Ectodermal cell (in vitro differentiated cells): ENCODE measurements at regions not wholly inside any gene's neighbourhood (a gene's known extent, or its start where the extent isn't known, plus 50 kb on each side); places are given as distances from the start of the nearest gene placed in this dataset.
"Not testable (repeated sequence)": the region's sequence is repeated elsewhere in the genome, so short reads cannot be mapped to it uniquely, and the experiment has no call there.

ENCODE experiments used
- H3K27ac ChIP-seq: 2 replicates; pipeline ENCODE4 v1.7.0; 2013; ENCODE audit warnings: mild to moderate bottlenecking, low read depth, low read length; ENCODE audit not compliant: insufficient read depth, poor library complexity, severe bottlenecking
- H3K27me3 ChIP-seq: 2 replicates; pipeline ENCODE4 v1.7.0; 2013; ENCODE audit warnings: mild to moderate bottlenecking, low read length; ENCODE audit not compliant: insufficient read depth, control insufficient read depth, poor library complexity, severe bottlenecking
- H3K36me3 ChIP-seq: one replicate; pipeline ENCODE4 v1.7.0; 2013; ENCODE audit warnings: low read length; ENCODE audit not compliant: control insufficient read depth, insufficient read depth
- H3K4me1 ChIP-seq: one replicate; pipeline ENCODE4 v1.7.0; 2013; ENCODE audit warnings: low read length; ENCODE audit not compliant: control insufficient read depth, insufficient read depth
- H3K4me3 ChIP-seq: 2 replicates; pipeline ENCODE4 v1.7.0; 2013; ENCODE audit warnings: low read depth, low read length, control low read depth; ENCODE audit not compliant: insufficient read depth
- H3K9me3 ChIP-seq: 2 replicates; pipeline ENCODE4 v1.7.0; 2013; ENCODE audit warnings: mild to moderate bottlenecking, low read length, moderate library complexity; ENCODE audit not compliant: control insufficient read depth
- WGBS, 2 experiments: methylation state at CpG; one replicate each; pipeline ENCODE4 v1.1.7; 2013; ENCODE audit warnings: missing lambda C conversion rate in 2 of 2; 5-methylcytosine and 5-hydroxymethylcytosine counted together

DNA sequence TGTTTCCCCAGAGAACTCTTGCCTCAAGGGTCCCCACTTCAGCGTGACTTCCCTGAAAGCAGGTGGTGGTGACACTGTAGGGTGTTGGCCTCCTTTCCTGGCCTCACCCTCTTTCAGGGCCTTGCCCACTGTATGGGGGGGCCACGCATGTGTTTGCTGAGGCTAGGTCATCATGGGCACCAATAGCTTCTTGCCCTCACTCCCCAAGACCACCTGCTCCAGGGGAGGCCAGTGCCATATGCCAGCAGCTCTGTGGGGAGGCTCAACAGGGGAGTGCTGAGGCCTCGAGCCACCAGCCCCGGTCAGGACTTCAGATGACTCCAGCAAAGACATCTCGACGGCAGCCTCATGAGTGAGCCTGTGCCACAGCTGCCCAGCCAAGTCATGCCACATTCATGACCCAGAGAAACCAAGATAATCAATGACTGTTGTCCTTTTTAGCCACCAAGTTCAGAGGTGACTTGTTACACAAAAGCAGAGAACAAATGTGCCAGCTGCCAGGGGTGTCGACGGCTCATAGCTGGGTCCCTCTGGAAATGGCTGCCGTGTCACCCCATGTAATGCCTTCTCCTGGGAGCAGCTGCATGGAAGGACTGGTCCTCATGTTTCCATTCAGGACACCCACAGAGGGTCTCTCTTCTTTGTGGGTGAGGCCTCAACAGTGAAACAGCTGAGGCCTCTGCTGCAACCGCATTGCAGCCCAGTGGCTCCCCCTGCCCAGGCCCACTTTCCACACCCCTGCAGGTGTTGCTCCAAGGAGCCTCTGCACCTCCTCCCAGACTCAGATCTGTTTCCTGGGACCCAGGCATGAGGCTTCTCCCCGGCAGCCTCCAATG is 162.2 kb downstream of the LAT start:
- not testable (repeated sequence) for H3K4me1 ChIP-seq, H3K27me3 ChIP-seq, H3K4me3 ChIP-seq, H3K9me3 ChIP-seq, H3K27ac ChIP-seq, H3K36me3 ChIP-seq
- WGBS, 2 experiments: 94 to 96% methylated on average over 11 of the region's 11 CpGs

GRCh38 chr16:29146266-29146665 is 161.4 kb downstream of the LAT start:
- whole genome bisulfite sequencing, 2 experiments: 94 to 95% methylated on average over 15 of the region's 15 CpGs

DNA sequence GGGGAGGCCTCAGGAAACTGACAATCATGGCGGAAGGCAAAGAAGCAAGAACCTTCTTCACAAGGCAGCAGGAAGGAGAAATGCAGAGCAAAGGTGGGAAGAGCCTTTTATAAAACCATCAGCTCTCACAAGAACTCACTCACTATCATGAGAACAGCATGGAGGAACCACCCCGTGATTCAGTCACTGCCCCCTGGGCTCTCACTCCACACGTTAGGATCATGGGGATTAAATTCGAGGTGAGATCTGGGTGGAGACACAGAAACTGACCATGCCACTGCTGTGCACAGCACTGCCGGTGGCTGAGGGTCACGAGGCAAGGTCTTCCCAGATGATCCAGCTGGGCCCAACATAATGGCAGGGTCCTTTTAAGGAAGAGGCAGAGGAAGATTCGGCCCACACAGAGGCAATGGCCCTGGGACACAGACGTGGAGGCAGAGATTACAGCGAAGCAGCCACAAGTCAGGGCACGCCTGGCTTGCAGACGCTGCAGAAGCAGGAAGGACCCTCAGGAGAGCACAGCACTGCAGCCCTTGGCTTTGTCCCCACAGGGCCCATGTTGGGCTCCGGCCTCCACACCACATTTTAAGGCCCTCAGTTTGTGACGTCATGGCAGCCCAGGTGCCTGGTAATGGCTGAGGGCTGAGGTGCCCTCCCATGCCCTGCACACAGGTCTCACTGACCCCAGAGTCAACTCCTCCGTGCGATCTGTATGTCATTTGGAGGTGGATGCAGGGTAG is 160.8 kb downstream of the LAT start:
- not testable (repeated sequence) for H3K9me3 ChIP-seq, H3K4me3 ChIP-seq, H3K36me3 ChIP-seq, H3K27ac ChIP-seq, H3K27me3 ChIP-seq, H3K4me1 ChIP-seq
- WGBS, 2 experiments: 90% methylated on average over 15 of the region's 15 CpGs

More at GRCh38 chr16:29146266-29146665, 161.4 kb downstream of the LAT start:
- H3K4me3 ChIP-seq: no peak overlapping the region
- H3K36me3 ChIP-seq: no peaks in the 10 kb centered on the region
- no peaks in the 10 kb centered on the region for H3K9me3 ChIP-seq
- no peaks in the 10 kb centered on the region for H3K4me1 ChIP-seq
- H3K27ac ChIP-seq: no peak overlapping the region
- H3K27me3 ChIP-seq: no peaks in the 10 kb centered on the region

DNA sequence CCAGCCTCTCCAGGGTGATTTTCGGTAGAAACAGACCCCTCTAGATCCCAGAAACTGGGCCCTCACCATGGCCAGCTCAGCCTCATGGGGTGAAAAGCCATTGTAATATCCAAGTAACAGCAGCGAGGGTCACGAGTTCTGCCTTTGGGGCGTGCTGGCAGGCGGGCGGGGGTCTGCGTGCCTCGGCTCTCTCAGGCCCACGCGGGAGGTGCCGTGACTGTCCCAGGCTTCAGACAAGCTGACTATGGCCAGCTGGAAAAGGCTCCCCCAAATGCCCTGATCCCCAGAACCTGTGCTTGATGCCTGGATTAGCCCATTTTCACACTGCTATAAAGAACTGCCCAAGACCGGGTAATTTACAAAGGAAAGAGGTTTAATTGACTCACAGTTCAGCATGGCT is 160.2 kb downstream of the LAT start:
- H3K4me3 ChIP-seq, H3K27me3 ChIP-seq, H3K9me3 ChIP-seq, H3K27ac ChIP-seq, H3K36me3 ChIP-seq, H3K4me1 ChIP-seq: not testable (repeated sequence)
- 91 to 96% methylated on average over 11 to 12 of the region's 12 CpGs for WGBS, 2 experiments

- not testable (repeated sequence) for H3K27me3 ChIP-seq, H3K36me3 ChIP-seq, H3K9me3 ChIP-seq, H3K27ac ChIP-seq, H3K4me1 ChIP-seq, H3K4me3 ChIP-seq
- 88 to 91% methylated on average over 15 of the region's 15 CpGs for WGBS, 2 experiments
Observed at GRCh38 chr16:29144669-29145062, 159.8 kb downstream of the LAT start.

DNA sequence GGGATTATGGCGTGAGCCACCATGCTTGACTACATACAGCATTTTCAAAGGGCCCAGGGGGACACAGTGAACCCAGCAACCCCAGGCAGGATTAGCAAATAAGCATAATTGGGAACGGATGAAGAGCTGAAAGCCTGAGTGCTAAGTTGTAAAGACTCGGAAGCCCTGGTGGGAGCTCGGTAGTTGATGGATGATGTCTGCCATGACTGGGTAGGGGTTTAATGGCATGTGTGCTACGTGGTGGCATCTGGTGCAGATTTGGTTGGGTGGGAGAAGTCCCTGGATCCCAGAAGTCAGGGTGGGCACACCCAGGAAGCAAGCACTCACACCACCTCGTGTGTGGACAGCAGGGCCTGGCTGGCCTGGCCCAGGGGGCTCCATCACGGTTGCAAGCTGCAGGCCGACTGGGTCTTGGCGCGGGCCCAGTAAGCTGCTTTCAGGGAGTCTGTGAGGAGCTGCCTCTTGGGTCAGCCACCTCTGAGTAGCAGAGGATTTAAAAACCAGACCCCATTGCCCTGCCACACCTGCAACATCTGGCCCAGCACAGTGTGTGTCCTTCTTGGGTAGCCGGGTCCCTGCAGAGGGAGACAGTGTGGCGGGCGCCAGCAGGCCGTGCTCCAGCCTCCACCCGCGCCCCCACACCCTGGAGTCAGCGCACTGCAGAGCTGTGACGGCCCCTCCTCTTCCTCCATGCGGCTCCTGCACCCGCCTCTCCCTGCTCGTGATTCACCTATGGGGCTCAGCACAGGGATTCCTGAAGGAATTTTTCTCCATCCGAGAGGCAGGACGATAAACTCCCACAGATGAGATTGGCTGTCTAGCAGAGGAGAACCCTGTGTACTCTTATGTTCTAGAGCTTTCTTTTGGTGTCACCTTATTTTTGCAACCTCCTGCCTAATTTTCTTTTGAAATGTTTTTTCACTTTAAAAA is 159.2 kb downstream of the LAT start:
- H3K4me3 ChIP-seq, H3K9me3 ChIP-seq, H3K36me3 ChIP-seq, H3K4me1 ChIP-seq, H3K27ac ChIP-seq, H3K27me3 ChIP-seq: not testable (repeated sequence)
- 88 to 89% methylated on average over 19 to 20 of the region's 23 CpGs for WGBS, 2 experiments

DNA sequence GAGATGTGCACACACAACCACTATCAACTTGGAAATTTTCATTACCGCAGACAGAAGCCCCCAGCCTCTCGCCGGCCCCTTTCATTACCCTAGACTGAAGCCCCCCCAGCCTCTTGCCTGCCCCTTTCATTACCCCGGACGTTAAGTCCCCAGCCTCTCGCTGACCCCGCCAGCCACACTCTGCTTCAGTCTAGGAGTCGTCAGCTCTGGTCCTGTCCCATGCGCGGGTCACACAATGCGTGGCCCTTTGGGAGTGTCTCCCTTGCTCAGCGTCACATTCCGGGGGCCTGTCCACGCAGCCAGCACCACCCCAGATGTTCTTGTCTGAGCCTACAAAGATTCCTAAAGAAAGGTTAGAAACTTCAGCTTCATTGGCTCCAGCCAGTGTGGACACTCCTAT is 157.7 kb downstream of the LAT start:
- H3K4me3 ChIP-seq, H3K36me3 ChIP-seq, H3K4me1 ChIP-seq, H3K27ac ChIP-seq, H3K9me3 ChIP-seq, H3K27me3 ChIP-seq: not testable (repeated sequence)
- 89 to 91% methylated on average over 14 of the region's 14 CpGs for WGBS, 2 experiments

GRCh38 chr16:29141586-29142324 is 156.9 kb downstream of the LAT start:
- WGBS, 2 experiments: 91 to 94% methylated on average over 34 to 35 of the region's 35 CpGs
- no peak overlapping the region for H3K27ac ChIP-seq

GRCh38 chr16:29141121-29141520 is 156.3 kb downstream of the LAT start:
- 86 to 88% methylated on average over 12 of the region's 12 CpGs for WGBS, 2 experiments
- not testable (repeated sequence) for H3K36me3 ChIP-seq, H3K27ac ChIP-seq, H3K4me3 ChIP-seq, H3K27me3 ChIP-seq, H3K9me3 ChIP-seq, H3K4me1 ChIP-seq

More at GRCh38 chr16:29141586-29142324, 156.9 kb downstream of the LAT start:
- no peaks in the 10 kb centered on the region for H3K9me3 ChIP-seq
- H3K36me3 ChIP-seq: no peaks in the 10 kb centered on the region
- no peaks in the 10 kb centered on the region for H3K4me1 ChIP-seq
- no peak overlapping the region for H3K4me3 ChIP-seq
- H3K27me3 ChIP-seq: no peaks in the 10 kb centered on the region
